Fibroblast of lung (primary cell): ENCODE measurements at regions not wholly inside any gene's neighbourhood (a gene's known extent, or its start where the extent isn't known, plus 50 kb on each side); places are given as distances from the start of the nearest gene placed in this dataset.

Experiments
- EZH2 ChIP-seq: IDR thresholded peaks from 2 replicates; pipeline ENCODE4 v1.5.1; 2012; ENCODE audit warnings: low read length, control low read depth, mild to moderate bottlenecking; ENCODE audit errors: missing control alignments
- TF ChIP-seq, protein P1 (sequence below), 2 donors: IDR thresholded peaks in 1 of 2; conservative IDR thresholded peaks in 1 of 2; 1 replicate in 1 of 2; 2 replicates in 1 of 2; pipeline ENCODE4 v1.5.1; 2011 to 2012; ENCODE audit warnings: low read length in 2 of 2, control low read depth in 1 of 2, inconsistent platforms in 1 of 2, low read depth in 1 of 2, mild to moderate bottlenecking in 1 of 2

DNA sequence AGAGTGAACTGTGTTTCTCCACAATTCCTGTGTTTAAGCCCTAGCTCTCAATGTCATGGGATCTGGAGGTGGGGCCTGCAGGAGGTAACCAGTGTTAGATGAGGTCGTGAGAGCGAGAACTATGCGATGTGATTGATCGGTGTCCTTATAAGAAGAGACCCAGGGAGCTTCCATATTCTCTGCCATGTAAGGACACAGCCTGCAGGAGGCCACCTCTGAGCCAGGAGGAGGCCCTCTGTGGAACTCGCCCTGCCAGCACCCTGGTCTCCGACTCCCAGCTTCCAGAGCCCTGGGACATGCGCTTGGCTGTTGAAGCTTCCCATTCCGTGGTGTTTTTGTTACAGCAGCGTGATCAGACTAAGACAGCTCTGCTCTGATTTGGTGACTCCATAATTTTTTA, 255.4 kb downstream of the IRX2 start:
- TF ChIP-seq, protein P1, sequence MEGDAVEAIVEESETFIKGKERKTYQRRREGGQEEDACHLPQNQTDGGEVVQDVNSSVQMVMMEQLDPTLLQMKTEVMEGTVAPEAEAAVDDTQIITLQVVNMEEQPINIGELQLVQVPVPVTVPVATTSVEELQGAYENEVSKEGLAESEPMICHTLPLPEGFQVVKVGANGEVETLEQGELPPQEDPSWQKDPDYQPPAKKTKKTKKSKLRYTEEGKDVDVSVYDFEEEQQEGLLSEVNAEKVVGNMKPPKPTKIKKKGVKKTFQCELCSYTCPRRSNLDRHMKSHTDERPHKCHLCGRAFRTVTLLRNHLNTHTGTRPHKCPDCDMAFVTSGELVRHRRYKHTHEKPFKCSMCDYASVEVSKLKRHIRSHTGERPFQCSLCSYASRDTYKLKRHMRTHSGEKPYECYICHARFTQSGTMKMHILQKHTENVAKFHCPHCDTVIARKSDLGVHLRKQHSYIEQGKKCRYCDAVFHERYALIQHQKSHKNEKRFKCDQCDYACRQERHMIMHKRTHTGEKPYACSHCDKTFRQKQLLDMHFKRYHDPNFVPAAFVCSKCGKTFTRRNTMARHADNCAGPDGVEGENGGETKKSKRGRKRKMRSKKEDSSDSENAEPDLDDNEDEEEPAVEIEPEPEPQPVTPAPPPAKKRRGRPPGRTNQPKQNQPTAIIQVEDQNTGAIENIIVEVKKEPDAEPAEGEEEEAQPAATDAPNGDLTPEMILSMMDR (conservative IDR thresholded peaks at IDR 0.05 in 1 of 2, IDR thresholded peaks at IDR 0.05 in 1 of 2; ENCODE audit: low read depth in 1 of 2, low read length in 2 of 2) = no peak
- no peak for TF ChIP-seq EZH2
